ENCODE measurements at regions not wholly inside any gene's neighbourhood (a gene's known extent, or its start where the extent isn't known, plus 50 kb on each side); places are given as distances from the start of the nearest gene placed in this dataset.

DNA sequence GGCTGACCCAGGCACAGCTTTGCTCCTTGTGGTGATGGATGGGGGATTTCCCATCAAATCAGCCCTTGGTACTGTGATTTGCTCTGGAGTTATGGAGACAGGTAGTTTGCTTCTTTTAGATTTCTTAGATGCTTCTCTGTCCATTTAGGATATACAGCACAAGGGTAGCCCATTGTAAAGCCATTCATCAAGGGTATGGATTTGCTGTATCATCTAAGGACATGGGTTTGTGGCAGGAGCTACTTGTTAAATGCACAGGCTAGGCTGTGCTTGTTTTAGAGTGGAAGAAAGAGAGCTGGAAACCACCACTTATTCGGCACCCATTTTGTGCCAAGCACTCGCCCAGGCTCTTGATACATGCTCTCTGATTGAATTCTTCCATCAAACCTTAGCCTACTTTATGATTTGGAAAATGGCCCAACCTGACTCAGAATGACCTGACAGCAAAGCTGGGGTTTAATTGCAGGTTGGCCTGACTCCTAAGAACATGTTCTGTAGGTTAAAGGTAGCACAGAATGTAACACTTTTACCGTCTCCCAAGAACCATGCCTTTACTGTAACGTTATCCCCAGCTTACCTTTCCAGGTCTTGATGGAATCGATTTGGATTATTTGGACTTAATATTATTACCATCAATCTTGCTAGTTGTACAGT, 168.0 kb downstream of the SNX10 start:
- DNase-seq, result no peak

DNA sequence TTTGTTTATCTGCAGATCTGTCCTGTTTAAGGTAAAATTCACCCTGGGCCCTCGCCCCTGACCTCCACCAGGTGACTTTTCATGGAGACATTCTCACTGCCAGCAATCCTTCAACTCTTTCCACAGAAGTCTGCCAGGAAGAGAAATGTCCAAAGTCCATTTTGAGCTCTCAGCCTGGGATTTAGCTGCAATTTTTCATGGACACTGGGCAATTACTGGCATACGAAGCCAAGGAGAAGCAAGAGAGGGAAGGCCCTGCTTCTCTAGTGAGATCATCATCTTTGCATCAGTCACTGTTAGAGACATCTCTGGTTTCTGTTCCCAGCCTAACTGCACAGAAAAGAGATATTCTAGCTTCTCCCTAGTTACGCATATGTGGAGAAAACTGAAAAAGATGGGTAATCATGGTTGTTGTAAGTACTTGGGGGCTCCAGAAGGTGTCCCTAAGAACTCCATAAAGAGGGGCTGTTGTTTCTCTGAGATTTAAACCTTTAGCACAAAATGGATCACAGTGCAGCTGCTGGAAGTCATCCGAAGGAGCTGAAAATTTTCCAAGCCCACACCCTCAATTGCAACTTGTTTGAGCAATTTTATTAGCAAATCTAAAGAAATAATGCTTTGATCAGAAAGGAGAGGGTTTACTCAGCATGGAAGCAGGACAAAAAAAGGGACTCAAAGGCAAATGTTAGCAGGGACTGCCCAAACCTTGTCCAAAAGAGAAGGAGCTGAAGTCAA, 168.9 kb downstream of the SNX10 start:
- no peak for DNase-seq

DNA sequence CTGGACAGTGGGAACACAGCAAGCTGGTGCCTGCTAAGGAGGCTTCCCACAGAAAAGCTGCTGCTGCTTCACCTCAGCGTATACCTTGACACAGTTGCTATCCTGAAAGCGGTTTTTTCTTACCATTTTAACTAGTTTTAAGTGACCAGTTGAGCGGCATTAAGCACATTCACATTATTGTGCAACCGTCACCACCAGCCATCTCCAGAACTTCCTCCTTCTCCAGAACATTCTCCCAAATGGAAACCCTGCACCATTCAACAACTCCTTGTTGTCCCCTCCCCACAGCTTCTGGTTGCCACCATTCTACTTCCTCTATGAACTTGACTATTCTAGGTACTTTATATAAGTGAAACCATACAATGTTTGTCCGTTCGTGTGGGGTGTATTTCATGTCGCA, 169.9 kb downstream of the SNX10 start:
- no peak for DNase-seq

DNA sequence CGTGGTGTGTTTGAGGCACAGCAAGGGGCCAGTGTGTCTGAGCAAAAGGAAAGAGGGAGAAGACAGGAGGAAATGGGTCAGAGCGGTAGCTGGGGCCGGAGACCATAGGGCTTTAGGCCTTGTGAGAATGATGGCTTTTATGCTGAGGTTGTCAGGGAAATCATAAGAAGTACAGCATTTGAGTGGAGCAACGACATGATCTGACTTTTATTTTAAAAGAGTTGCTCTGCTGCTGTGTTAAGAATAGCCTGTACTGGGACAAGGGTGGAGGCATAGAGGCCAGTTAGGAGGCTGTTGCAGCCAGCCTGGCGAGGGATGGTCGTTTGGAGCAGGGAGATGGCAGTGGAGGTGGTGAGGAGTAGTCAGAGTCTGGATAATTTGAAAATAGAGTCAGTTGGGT, 174.3 kb downstream of the SNX10 start:
- no peak for DNase-seq

DNA sequence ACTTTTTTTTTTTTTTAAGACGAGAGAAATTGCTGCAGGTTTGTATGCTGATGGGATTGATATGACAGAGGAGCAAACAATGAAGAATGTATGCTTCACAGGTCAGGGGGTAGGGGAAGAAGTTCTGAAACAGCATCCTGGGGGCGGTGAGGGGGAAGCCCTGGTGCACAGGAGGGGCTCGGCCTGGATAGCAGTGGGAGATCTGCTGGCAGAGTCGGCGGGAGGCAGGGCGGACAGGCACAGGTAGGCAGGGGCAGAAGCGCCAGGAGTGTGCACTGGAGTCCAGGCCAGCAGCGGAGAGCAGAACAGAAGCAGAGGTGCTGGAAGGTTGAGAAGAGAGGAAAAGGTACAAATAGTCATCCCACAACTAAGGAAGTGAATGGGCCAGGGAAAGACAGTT, 175.4 kb downstream of the SNX10 start:
- DNase-seq, result no peak

DNA sequence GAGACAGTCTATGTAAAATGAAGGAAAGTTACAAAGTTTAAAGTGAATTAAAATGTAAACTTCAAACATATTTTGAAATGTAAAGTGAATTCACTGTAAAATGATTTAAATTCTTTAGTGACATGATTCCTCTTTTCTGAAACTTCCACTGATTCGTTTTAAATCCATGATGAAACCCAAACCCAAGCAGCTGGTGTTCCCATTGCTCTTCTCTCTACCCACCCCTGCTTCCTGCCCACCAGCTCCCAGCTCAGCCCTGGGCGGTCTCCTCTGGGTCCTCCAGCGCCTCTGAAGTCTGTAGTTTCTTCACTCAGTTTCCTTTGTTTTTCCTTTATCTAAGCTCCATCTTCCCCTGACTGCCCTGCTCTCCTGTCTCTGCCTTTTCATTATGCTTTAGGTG, 175.9 kb downstream of the SNX10 start:
- DNase-seq, result no peak

DNA sequence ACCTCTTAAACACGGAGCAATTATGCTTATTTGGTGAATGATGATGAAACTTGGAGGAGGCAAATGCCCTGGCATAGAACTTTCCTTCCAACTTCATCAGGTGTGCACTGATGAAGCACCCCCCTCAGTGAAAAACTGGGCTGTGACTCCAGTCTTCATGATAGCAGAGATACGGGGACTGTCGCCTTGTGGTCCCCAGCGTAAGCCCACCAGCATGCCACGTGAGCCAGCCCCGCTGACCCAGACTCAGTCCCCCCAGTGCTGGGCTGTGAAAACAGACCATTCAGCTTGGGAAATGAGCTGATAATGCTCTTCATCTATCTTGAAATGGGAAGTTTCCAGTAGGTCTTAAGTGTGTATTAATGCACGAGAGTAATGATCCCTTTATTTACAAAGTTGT, 177.0 kb downstream of the SNX10 start:
- no peak for DNase-seq

DNA sequence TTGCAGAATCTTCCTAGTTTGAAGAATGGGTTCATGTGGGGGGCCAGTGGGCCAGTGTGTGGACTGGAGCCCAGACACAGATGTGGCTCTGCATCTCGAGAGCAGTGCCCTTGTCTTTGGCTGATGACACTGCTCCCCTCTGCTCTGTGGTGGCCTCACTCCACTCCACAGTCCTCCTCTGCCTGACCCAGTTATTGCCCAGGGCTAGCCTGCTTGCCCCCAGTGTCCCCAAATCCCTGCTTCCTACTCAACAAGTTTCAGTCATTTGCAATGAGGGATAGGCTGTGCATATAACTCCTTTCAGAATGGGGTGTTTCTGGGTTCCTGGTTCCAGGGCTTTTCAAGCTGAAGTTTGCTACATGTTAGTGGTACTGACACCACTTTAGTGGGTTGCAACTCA, 177.5 kb downstream of the SNX10 start:
- no peak for DNase-seq

DNA sequence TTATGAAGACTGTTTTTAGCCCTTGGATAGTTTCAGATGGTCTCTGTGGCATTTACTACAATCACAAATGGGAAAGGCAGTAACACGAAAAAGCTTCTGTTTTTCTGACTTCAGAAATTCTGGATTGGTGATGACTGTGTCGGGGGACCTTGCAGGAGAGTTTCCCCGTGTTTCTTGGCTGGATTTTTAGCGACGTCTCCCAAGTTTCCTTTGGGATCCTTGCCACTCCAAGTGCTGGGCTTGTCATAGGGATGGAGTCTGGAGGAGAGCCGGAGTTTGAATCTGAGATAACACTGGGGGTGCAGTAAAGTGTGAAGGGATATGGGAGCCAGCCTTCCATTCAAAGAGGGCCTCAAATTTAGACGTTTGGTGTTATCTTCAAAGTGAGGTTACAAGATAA, 179.0 kb downstream of the SNX10 start:
- no peak for DNase-seq

DNA sequence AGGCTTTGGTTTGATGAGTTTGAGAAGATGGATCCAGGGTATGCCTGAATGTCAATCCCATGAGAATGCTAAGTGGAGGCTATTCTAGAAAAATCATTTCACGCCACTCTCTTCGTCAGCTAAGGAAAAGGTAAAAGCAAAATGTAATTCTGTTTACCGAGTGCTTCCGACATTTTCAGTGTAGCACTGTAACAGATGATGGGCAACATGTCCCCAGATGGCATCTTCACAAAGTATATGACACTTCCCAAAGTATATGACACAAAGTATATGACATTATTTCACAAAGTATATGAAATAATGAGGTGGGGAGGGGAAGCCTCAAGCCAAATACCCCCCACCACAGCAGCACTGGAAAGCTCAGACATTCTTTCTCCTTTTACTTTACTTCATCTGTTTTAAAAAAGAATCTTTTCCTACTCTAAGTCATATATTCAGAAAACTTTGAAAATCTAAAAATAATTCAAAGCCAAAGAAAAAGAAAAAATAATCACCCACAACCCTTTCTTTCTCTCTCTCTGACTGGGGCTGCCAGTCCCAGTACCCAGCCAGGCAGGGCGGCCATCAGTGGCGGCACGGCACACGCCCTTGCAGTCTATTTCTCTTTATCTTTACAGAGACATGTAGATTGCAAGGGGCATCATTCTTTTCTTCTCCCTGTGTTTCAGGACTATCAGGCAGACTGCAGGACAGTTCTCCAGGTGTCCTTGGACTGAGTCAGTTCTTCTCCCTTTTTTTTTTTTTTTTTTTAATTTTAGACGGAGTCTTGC, 179.8 kb downstream of the SNX10 start:
- DNase-seq, result no peak

DNA sequence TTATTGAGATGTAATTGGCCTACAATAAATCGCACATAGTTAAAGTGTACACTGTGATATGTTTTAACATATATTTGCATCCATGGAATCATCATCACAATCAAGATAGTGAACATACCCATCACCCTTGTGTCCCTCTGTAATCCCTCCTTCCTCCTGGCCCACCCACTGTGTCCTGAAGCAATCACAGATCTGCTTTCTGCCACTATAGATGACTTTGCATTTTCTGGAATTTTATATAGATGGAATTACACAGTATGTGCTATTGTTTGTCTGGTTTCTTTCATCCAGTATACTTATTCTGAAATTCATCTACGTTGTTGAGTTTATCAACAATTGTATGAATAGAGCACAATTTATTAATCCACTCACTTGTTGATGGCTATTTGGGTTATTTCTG, 181.3 kb downstream of the SNX10 start:
- DNase-seq, result no peak

DNA sequence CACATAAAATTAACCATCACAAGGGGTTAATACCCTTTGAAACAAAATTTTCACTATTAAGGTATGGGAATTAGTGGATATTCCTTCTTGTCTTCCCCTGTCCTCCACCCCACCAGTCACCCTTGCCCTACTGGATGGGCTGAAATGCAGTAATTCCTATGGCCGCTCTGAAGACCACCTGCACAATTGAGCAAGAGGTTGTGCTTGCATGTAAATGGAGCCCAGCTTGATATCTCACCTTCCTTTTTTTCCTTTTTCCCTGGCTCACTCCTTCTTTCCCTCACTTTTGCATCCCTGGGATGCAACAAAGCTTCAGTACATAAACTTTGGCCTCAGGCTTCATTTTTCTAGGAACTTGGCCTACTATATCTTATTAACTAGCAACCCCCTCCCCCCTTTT, 184.6 kb downstream of the SNX10 start:
- DNase-seq, result no peak

DNA sequence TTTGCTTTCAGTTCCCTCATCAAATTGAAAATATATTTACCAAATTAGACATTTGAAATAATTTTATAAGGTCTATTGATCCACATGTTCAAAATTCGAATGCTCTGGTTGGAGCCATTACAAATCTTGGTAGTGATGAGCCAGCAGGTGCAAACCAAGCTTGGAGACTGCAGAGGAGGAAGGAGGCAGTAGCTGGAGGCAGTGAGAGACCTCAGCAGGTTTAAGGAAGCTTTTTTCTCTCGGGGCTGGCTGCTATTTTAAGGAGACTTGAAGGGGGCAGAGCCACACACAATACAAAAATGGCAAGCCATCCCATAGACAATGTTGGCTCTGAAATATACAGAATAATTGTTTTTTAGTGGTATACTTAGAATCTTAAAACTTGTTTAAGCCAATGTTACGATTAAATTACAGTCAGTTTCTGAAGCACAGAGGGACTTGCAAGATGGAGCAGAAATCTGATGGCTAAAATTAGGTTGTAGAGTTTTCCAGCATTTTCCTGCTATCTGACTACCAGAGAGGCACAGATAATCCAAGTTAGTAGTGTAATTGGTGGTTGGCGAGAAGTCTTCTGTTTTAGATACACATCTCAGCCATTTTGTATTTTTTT, 185.8 kb downstream of the SNX10 start:
- DNase-seq, result no peak

DNA sequence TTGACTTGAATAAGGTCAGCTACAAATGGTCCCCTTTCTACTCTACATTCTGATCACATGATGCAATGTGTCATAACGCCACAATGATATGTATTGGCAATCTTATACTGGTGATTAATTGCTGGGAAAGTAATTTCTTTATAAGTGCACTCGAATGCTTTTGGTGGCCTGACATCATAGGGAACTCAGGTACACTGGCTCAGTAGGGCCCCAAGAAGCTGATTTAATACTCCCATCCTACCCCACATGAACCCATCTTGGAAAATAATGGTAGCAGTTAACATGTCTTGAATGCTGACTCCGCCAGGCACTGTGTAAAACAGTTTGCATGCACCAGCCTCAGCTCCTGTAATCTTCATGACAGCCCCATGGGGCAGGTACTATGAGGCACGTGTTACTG, 186.9 kb downstream of the SNX10 start:
- DNase-seq, result no peak

DNA sequence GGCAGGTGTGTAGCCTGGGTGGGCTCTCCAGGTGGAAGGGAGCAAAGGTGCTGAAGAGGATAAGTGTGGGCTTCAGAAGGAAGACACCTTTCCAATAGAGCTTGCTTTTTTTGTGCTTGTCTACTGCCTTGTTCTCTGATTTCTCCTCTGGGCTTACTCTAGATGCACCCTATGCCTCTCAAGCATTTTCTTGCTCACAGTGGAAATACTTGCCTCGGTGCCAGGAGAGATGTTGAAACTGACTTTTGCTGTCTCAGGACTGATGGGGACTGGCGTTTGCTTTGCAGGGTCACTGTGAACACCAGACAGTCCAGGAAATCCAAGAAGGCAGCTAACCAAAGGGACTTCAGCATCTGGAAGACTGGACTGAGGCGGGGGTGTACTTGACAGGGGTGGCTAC, 187.9 kb downstream of the SNX10 start:
- DNase-seq, result no peak

DNA sequence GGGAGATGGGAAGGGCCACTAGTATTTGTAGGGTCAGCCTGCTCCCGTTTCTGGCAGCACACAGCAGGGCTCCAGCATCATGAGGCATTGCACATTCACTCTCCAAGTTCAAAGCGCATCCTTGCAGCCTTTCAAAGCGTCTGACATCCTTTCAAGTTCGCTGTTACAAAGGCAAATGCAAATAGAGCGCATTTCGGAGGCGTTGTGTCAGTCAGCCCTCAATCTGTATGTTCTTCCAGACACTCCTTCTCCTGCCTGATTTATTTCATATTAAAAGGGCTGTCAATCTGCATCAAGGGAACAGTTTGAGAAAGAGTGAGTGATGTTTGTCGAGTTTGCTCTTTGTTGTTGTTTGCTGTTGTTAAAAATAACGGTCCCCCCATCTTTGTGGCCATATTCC, 188.5 kb downstream of the SNX10 start:
- no peak for DNase-seq

DNA sequence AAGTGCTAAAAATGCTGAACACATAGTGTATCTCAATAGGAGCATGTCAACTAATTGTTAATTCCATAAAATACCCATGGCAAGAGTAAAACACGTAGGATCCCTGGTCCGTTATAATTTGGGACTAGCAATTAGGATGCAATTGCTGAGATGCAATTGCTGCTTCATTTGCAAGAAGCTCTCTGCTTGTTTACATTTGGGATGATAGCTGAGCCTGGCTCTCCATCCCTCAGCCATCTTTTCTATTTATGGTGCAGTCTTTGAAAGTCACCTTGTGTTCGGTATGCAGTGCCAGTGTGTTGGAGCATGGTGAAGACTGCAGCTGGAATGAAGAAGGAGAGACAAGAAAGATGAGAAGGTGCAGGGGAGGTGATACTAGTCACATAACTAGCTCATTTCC, 191.3 kb downstream of the SNX10 start:
- no peak for DNase-seq

DNA sequence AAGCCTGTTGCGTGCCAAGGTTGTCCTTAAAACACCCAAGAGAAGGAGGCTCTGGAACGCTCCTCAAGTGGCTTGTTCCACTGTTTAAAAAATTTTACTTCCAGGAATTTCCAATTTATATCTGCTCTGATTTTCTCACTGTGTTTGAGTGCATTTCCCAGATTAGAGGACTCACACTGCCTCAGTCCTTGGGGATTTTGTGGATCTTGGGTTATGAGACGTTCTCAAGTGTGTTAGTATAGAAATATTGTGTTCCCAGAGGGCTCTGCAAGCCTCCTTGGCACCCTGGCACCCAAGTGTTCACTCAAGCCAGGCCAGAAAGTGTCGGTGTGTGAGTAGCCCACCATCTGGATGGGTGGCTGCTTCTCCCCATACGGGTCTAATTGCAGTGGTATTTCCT, 192.2 kb downstream of the SNX10 start:
- DNase-seq, result no peak

DNA sequence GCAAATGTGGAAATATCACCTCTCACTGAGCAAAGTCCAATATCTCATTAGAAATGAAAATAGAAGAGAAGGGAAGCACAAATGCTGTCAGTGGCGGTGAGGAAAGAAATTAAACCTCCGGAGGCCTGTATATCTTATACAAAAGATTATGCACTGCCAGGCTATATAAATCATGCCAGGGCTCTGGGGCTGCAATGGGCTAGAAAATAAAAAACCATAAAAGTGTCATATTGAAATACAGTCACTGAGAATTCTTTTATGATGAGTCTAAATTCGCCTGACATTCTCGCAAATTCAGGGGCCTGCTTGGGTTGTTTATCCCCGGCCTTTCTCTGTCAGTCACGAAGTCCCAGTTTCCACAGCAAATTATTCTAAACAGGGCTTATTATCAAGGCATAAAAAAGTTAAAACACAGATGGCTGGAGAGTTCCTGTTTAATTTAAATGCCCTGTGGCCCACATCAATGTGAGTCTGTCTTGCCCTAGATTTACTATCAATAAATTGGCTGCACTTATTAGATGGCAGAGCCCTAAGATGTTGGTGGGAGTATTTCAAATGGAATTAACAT, 193.8 kb downstream of the SNX10 start:
- DNase-seq, result no peak

DNA sequence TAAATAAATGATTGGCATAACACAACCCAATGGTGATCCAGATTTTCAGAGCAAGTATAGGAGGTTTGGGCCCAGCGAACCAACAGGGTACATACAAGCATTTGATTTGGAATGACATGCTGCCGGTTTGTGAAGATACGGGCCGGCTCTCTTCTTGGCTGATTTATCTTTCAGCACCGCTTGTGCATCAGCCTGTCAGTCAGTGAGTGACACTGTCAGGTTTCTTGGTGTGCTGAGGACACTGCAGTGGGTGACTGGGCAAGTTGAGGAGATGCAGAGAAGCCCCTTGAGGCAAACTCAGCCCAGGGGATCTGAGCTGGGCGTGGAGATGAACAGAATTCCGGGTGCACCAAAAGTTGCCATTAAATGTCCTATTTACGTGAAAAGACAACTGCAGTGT, 194.5 kb downstream of the SNX10 start:
- no peak for DNase-seq

DNA sequence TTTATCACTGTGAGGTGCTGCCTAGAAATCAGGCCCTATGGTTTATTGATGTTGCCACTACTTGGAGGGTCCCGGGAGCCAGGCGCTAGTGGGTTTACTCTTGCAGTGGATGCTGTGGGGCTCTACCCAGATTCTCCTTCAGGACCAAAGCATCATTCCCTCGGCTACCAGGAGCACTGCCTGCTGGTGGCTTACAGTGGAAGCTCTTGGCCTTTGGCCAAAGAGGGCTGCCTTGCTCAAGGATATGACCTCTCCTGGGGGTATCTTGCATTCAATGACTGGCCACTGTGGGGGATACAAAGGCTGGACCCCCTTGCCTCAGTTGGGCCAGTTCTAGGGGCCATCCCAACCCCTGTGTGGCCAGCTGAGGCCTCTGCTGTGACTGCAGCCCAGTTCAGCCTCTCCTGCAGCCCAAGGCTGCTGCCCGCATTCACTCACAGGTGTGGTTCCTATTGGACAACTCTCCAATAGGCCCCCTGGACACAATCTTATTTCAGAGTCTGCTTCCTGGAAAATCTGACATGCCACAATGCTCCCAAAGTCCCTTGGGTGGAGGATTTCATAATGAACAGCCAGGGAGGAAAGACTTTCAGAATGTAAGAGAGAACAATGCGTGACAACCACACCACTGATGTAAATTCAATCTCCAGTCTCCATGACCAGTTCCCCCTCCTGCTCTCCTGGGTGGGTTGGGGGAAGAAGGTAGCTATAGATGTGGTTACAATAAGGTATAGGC, 196.3 kb downstream of the SNX10 start:
- DNase-seq, result no peak

DNA sequence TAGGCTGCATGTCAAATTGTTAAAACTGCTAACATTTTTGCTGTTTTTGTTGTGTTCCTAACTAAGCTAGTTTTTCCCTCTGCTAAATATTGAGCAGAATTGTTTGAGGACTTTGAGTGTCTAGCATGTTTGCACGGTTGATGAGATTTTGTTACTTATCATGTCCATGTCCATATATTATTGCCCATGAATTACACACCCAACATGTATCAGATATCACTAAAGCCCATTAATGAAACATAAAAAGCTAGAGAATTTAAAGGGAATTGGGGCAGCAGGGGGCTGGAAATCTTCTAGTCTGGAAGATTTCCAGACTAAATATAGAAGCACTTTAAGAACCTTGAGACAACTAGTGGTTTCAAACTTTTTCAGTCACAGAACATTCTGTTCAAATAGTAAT, 197.7 kb downstream of the SNX10 start:
- DNase-seq, result no peak
